HUDEP-2 (cell line): ENCODE measurements at regions not wholly inside any gene's neighbourhood (a gene's known extent, or its start where the extent isn't known, plus 50 kb on each side); places are given as distances from the start of the nearest gene placed in this dataset.

ENCODE experiments used
- DNase-seq, 76 experiments: peaks; one replicate each; lab custom pipeline; 2025; ENCODE audit not compliant: unreplicated experiment in 76 of 76; lab: John Stamatoyannopoulos, UW

DNA sequence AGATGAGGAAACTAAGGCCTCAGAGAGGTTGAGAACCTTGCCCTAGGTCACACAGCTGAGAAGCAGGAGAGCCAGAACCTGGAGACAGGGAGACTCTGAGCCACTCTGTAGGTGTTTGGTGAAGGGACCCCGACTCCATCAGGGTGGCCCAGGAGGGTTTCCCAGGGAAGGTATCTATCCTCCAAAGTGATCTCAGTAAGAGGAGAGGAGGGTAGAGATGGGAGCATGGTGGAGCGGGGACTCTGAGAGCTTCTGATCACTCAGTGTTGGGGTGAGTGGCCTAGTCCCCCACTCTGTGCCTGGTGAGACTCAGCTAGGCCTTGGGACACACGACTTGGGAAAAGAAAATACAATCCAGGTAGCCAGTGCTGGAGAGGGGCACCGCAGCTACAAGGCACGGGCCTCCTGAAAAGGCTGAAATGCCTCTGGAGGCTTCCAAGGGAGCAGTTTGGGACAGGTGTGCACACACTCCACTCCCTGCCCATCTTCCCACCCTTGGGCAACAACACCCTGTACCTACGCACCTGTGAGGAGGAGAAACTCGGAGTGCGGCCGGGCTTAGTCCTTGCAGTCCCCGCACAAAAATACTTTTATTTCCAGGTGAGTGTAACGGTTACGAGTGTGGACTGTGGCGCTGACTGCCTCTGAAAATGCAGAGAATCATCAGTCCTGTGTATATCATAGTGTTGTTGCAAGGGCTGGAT lies 80.8 kb downstream of the CAMK2N1 start:
- DNase-seq, result no peak
